ENCODE measurements at regions not wholly inside any gene's neighbourhood (a gene's known extent, or its start where the extent isn't known, plus 50 kb on each side); places are given as distances from the start of the nearest gene placed in this dataset.

GRCh38 chr10:88023676-88024075 lies 160.3 kb downstream of the PTEN start:
- DNase-seq (ENCODE audit: low read depth in 4 of 6, low spot score in 6 of 6) = no peak
- Histone ChIP-seq H3K9me3 (ENCODE audit: control insufficient read depth, insufficient read depth, low read length) (no peaks in the 10 kb centered on the region), H3K4me1 (ENCODE audit: control insufficient read depth, insufficient read depth, low read length) (no peaks in the 10 kb centered on the region), H3K4me3 (ENCODE audit: low read depth, low read length) (no peak overlapping the region), H3K36me3 (ENCODE audit: control insufficient read depth, insufficient read depth, low read length) (no peaks in the 10 kb centered on the region), H3K27me3 (ENCODE audit: control insufficient read depth, insufficient read depth, low read length) (no peaks in the 10 kb centered on the region), H3K27ac (ENCODE audit: low read depth, low read length) (no peak overlapping the region)
- no CpG with 5 or more reads among the region's 1 CpG for WGBS (ENCODE audit: insufficient coverage)

- Histone ChIP-seq H3K4me3 (ENCODE audit: low read depth, low read length) (no peak overlapping the region), H3K36me3 (ENCODE audit: control insufficient read depth, insufficient read depth, low read length) (no peaks in the 10 kb centered on the region), H3K27me3 (ENCODE audit: control insufficient read depth, insufficient read depth, low read length) (no peaks in the 10 kb centered on the region), H3K4me1 (ENCODE audit: control insufficient read depth, insufficient read depth, low read length) (no peaks in the 10 kb centered on the region), H3K27ac (ENCODE audit: low read depth, low read length) (no peak overlapping the region), H3K9me3 (ENCODE audit: control insufficient read depth, insufficient read depth, low read length) (no peaks in the 10 kb centered on the region)
- no peak for DNase-seq (ENCODE audit: low read depth in 4 of 6, low spot score in 6 of 6)
- WGBS (ENCODE audit: insufficient coverage) = 100% methylated on average over 2 of the region's 3 CpGs
Measured at GRCh38 chr10:88026031-88026430, 162.6 kb downstream of the PTEN start.

DNA sequence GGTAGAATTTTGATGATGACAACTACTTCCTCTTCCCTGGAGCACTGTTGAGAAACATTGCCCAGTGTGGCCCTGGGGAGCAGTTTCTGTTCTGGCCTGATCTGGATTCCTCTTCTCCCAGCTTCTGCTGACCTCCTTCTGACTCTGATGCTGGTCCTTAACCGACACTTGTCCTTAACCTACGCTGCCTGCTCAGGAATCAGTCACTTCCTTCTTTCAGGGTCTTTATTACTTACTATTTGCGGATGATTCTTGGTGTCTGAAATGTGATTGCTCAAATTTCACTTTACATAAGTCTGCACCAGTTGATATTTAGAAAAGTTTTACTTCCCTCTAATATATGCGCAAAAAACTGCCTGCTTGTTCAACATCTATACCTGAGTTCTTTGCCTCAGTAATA lies 164.1 kb downstream of the PTEN start:
- WGBS (ENCODE audit: insufficient coverage) = no CpG with 5 or more reads among the region's 4 CpGs
- no peaks in the 10 kb centered on the region for H3K9me3 ChIP-seq (ENCODE audit: control insufficient read depth, insufficient read depth, low read length)
- no peaks in the 10 kb centered on the region for H3K4me1 ChIP-seq (ENCODE audit: control insufficient read depth, insufficient read depth, low read length)
- H3K36me3 ChIP-seq (ENCODE audit: control insufficient read depth, insufficient read depth, low read length) = no peaks in the 10 kb centered on the region
- DNase-seq (ENCODE audit: low read depth in 4 of 6, low spot score in 6 of 6) = no peak
- no peak overlapping the region for H3K27ac ChIP-seq (ENCODE audit: low read depth, low read length)
- no peak overlapping the region for H3K4me3 ChIP-seq (ENCODE audit: low read depth, low read length)
- no peaks in the 10 kb centered on the region for H3K27me3 ChIP-seq (ENCODE audit: control insufficient read depth, insufficient read depth, low read length)

DNA sequence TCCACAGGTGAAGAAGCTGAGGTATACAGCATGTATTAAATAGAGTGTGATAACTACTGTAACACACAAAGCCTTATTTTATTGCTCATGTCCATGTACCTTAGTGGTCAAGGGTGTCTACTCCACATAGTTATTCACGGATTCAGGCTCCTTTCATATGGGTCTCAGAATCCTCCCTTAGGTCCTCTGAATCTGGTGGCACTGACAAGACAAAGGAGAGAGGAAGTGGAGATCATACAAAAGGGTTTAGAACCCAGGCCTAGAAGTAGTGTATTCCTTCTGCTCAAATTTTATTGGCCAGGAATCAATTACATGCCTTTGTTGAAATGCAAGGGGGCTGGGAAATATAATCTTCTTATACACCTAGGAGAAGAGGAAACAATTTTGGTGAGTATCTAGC lies 164.6 kb downstream of the PTEN start:
- no peaks in the 10 kb centered on the region for H3K4me1 ChIP-seq (ENCODE audit: control insufficient read depth, insufficient read depth, low read length)
- H3K9me3 ChIP-seq (ENCODE audit: control insufficient read depth, insufficient read depth, low read length) = no peaks in the 10 kb centered on the region
- DNase-seq (ENCODE audit: low read depth in 4 of 6, low spot score in 6 of 6) = no peak
- no CpG with 5 or more reads among the region's 1 CpG for WGBS (ENCODE audit: insufficient coverage)
- H3K36me3 ChIP-seq (ENCODE audit: control insufficient read depth, insufficient read depth, low read length) = no peaks in the 10 kb centered on the region
- H3K4me3 ChIP-seq (ENCODE audit: low read depth, low read length) = no peak overlapping the region
- no peak overlapping the region for H3K27ac ChIP-seq (ENCODE audit: low read depth, low read length)
- no peaks in the 10 kb centered on the region for H3K27me3 ChIP-seq (ENCODE audit: control insufficient read depth, insufficient read depth, low read length)

- Histone ChIP-seq H3K9me3 (ENCODE audit: control insufficient read depth, insufficient read depth, low read length) (no peaks in the 10 kb centered on the region), H3K4me3 (ENCODE audit: low read depth, low read length) (no peak overlapping the region), H3K36me3 (ENCODE audit: control insufficient read depth, insufficient read depth, low read length) (no peaks in the 10 kb centered on the region), H3K27ac (ENCODE audit: low read depth, low read length) (no peak overlapping the region), H3K27me3 (ENCODE audit: control insufficient read depth, insufficient read depth, low read length) (no peaks in the 10 kb centered on the region), H3K4me1 (ENCODE audit: control insufficient read depth, insufficient read depth, low read length) (no peaks in the 10 kb centered on the region)
- DNase-seq (ENCODE audit: low read depth in 4 of 6, low spot score in 6 of 6) = no peak
- WGBS (ENCODE audit: insufficient coverage) = 50% methylated on average over 1 of the region's 1 CpG
Measured at GRCh38 chr10:88028654-88029053, 165.2 kb downstream of the PTEN start.

DNA sequence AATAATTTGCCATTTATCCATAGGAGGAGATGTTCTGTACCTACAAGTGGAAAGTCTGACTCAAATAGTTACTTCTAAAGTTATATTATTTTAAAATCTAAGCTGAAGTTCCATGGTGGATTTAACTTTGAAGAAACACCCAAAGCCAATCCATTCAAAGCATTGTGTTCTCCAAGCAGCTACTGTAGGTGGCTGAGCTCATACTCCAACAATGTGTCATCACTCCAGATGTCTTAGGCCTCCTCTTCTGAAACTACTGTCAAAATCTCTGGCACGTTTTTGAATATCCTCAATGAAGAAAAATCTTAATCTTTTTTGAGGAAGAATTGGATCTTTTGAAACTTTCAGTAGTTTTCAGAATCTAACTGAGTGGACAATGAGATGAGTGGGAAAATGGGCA lies 169.1 kb downstream of the PTEN start:
- no peaks in the 10 kb centered on the region for H3K4me1 ChIP-seq (ENCODE audit: control insufficient read depth, insufficient read depth, low read length)
- DNase-seq (ENCODE audit: low read depth in 4 of 6, low spot score in 6 of 6) = no peak
- H3K27ac ChIP-seq (ENCODE audit: low read depth, low read length) = no peak overlapping the region
- no peaks in the 10 kb centered on the region for H3K27me3 ChIP-seq (ENCODE audit: control insufficient read depth, insufficient read depth, low read length)
- no CpG with 5 or more reads among the region's 1 CpG for WGBS (ENCODE audit: insufficient coverage)
- no peaks in the 10 kb centered on the region for H3K9me3 ChIP-seq (ENCODE audit: control insufficient read depth, insufficient read depth, low read length)
- no peak overlapping the region for H3K4me3 ChIP-seq (ENCODE audit: low read depth, low read length)
- H3K36me3 ChIP-seq (ENCODE audit: control insufficient read depth, insufficient read depth, low read length) = no peaks in the 10 kb centered on the region

DNA sequence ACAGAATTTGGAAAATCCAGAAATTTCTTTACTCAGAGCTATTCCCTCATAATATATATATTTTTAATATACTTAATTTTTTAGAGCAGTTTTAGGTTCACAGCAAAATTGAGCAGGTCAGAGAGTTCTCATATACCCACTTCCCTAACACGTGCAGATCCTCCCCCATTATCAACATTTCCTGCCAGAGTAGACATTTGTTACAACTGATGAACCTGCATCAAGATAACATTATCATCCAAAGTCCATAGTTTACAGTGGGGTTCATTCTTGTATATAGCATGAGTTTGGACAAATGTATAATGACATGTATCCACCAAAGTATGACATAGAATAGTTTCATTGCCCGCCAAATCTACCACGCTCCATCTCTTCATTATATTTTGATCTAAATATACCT lies 170.0 kb downstream of the PTEN start:
- no peak for DNase-seq (ENCODE audit: low read depth in 4 of 6, low spot score in 6 of 6)
- no peak overlapping the region for H3K4me3 ChIP-seq (ENCODE audit: low read depth, low read length)
- no peaks in the 10 kb centered on the region for H3K27me3 ChIP-seq (ENCODE audit: control insufficient read depth, insufficient read depth, low read length)
- H3K9me3 ChIP-seq (ENCODE audit: control insufficient read depth, insufficient read depth, low read length) = no peaks in the 10 kb centered on the region
- no peaks in the 10 kb centered on the region for H3K36me3 ChIP-seq (ENCODE audit: control insufficient read depth, insufficient read depth, low read length)
- no CpG with 5 or more reads among the region's 3 CpGs for WGBS (ENCODE audit: insufficient coverage)
- no peaks in the 10 kb centered on the region for H3K4me1 ChIP-seq (ENCODE audit: control insufficient read depth, insufficient read depth, low read length)
- H3K27ac ChIP-seq (ENCODE audit: low read depth, low read length) = no peak overlapping the region

DNA sequence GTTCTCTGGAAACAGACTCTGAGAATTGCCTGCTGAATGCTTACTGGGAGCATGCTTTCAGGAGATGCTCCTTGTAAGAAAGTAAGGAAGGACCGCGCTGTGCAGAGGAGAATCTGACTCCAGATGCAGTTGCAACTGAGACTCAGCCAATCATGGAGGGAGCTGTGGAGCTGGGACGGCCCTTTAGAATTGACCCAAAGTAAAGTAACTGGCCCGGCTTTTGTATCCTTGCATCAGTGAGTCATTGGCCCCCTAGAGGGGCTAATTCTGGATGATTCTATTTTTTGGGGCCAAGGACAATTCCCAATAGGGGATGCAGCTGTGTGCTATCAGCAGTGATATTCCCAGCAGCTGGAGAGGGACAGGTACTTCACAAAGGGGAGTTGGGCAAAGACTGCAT lies 170.4 kb downstream of the PTEN start:
- 77% methylated on average over 4 of the region's 4 CpGs for WGBS (ENCODE audit: insufficient coverage)
- H3K9me3 ChIP-seq (ENCODE audit: control insufficient read depth, insufficient read depth, low read length) = no peaks in the 10 kb centered on the region
- no peaks in the 10 kb centered on the region for H3K36me3 ChIP-seq (ENCODE audit: control insufficient read depth, insufficient read depth, low read length)
- no peak for DNase-seq (ENCODE audit: low read depth in 4 of 6, low spot score in 6 of 6)
- no peaks in the 10 kb centered on the region for H3K27me3 ChIP-seq (ENCODE audit: control insufficient read depth, insufficient read depth, low read length)
- H3K27ac ChIP-seq (ENCODE audit: low read depth, low read length) = no peak overlapping the region
- H3K4me3 ChIP-seq (ENCODE audit: low read depth, low read length) = no peak overlapping the region
- no peaks in the 10 kb centered on the region for H3K4me1 ChIP-seq (ENCODE audit: control insufficient read depth, insufficient read depth, low read length)

- WGBS (ENCODE audit: insufficient coverage) = 97% methylated on average over 4 of the region's 4 CpGs
- no peaks in the 10 kb centered on the region for H3K4me1 ChIP-seq (ENCODE audit: control insufficient read depth, insufficient read depth, low read length)
- no peaks in the 10 kb centered on the region for H3K9me3 ChIP-seq (ENCODE audit: control insufficient read depth, insufficient read depth, low read length)
- no peak overlapping the region for H3K27ac ChIP-seq (ENCODE audit: low read depth, low read length)
- DNase-seq (ENCODE audit: low read depth in 4 of 6, low spot score in 6 of 6) = no peak
- no peak overlapping the region for H3K4me3 ChIP-seq (ENCODE audit: low read depth, low read length)
- no peaks in the 10 kb centered on the region for H3K36me3 ChIP-seq (ENCODE audit: control insufficient read depth, insufficient read depth, low read length)
- no peaks in the 10 kb centered on the region for H3K27me3 ChIP-seq (ENCODE audit: control insufficient read depth, insufficient read depth, low read length)
Measured at GRCh38 chr10:88036126-88036525, 172.7 kb downstream of the PTEN start.

DNA sequence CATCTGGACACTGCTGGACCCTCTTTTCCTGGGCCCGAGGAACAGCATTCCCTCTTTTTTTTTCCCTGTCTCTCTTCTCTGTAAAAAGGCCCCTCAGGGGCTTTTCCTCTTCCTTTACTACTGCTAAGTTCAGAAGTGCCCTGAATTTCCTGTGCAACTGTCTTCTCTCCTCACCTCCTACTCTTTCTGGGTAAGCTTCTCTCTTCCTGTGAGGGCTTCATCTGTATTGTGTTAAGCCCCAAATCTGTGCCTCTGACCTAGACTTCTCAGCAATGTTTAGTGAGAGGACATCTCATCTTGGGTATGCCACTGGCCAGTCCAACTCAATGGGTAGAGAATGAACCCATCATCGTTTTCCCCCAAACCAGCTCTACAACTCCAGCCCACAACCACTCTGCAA lies 174.2 kb downstream of the PTEN start:
- Histone ChIP-seq H3K9me3 (ENCODE audit: control insufficient read depth, insufficient read depth, low read length) (no peaks in the 10 kb centered on the region), H3K36me3 (ENCODE audit: control insufficient read depth, insufficient read depth, low read length) (no peaks in the 10 kb centered on the region), H3K27me3 (ENCODE audit: control insufficient read depth, insufficient read depth, low read length) (no peaks in the 10 kb centered on the region), H3K4me3 (ENCODE audit: low read depth, low read length) (no peak overlapping the region), H3K4me1 (ENCODE audit: control insufficient read depth, insufficient read depth, low read length) (no peaks in the 10 kb centered on the region), H3K27ac (ENCODE audit: low read depth, low read length) (no peak overlapping the region)
- 83% methylated on average over 1 of the region's 2 CpGs for WGBS (ENCODE audit: insufficient coverage)
- DNase-seq (ENCODE audit: low read depth in 4 of 6, low spot score in 6 of 6) = no peak
